Stromal cell of bone marrow (primary cell): ENCODE measurements at regions not wholly inside any gene's neighbourhood (a gene's known extent, or its start where the extent isn't known, plus 50 kb on each side); places are given as distances from the start of the nearest gene placed in this dataset.

ENCODE experiments used
- DNase-seq: peaks from one replicate; pipeline ENCODE4 v3.0.0-alpha.2; 2012; ENCODE audit warnings: low read depth

- peak; percentile 11 for DNase-seq
Measured at GRCh38 chr13:85286081-85286480, 513.1 kb downstream of the SLITRK6 start.

- DNase-seq, result no peak
Measured at GRCh38 chr13:85284349-85284748, 514.9 kb downstream of the SLITRK6 start.

GRCh38 chr13:85283408-85283807, 515.8 kb downstream of the SLITRK6 start:
- no peak for DNase-seq

- no peak for DNase-seq
Measured at GRCh38 chr13:85282876-85283275, 516.3 kb downstream of the SLITRK6 start.

- no peak for DNase-seq
Measured at GRCh38 chr13:85278851-85279250, 520.4 kb downstream of the SLITRK6 start.

- DNase-seq, result no peak
Measured at GRCh38 chr13:85277748-85278147, 521.5 kb downstream of the SLITRK6 start.

- no peak for DNase-seq
Measured at GRCh38 chr13:85266771-85267170, 532.4 kb downstream of the SLITRK6 start.

- no peak for DNase-seq
Measured at GRCh38 chr13:85266331-85266730, 532.9 kb downstream of the SLITRK6 start.

GRCh38 chr13:85265296-85265695, 533.9 kb downstream of the SLITRK6 start:
- no peak for DNase-seq

GRCh38 chr13:85262499-85262898, 536.7 kb downstream of the SLITRK6 start:
- no peak for DNase-seq

GRCh38 chr13:85261757-85262346, 537.4 kb downstream of the SLITRK6 start:
- DNase-seq, result no peak

GRCh38 chr13:85260896-85261295, 538.3 kb downstream of the SLITRK6 start:
- DNase-seq, result no peak

GRCh38 chr13:85255978-85256377, 543.2 kb downstream of the SLITRK6 start:
- DNase-seq, result no peak

GRCh38 chr13:85254641-85255040, 544.6 kb downstream of the SLITRK6 start:
- no peak for DNase-seq

GRCh38 chr13:85249151-85249550, 550.1 kb downstream of the SLITRK6 start:
- no peak for DNase-seq

GRCh38 chr13:85247780-85248179, 551.4 kb downstream of the SLITRK6 start:
- no peak for DNase-seq

- DNase-seq, result no peak
Measured at GRCh38 chr13:85243831-85244230, 555.4 kb downstream of the SLITRK6 start.

GRCh38 chr13:85241060-85241459, 558.2 kb downstream of the SLITRK6 start:
- DNase-seq, result peak; percentile 7

- peak; percentile 24 for DNase-seq
Measured at GRCh38 chr13:85236413-85236812, 562.8 kb downstream of the SLITRK6 start.

- DNase-seq, result no peak
Measured at GRCh38 chr13:85230691-85231093, 568.5 kb downstream of the SLITRK6 start.

- DNase-seq, result no peak
Measured at GRCh38 chr13:85228692-85229091, 570.5 kb downstream of the SLITRK6 start.

- no peak for DNase-seq
Measured at GRCh38 chr13:85223883-85224656, 575.1 kb downstream of the SLITRK6 start.

GRCh38 chr13:85216576-85216975, 582.6 kb downstream of the SLITRK6 start:
- peak; percentile 8 for DNase-seq

- no peak for DNase-seq
Measured at GRCh38 chr13:85212692-85213091, 586.5 kb downstream of the SLITRK6 start.
